Vagina (tissue), 2 donors: ENCODE measurements at regions not wholly inside any gene's neighbourhood (a gene's known extent, or its start where the extent isn't known, plus 50 kb on each side); places are given as distances from the start of the nearest gene placed in this dataset.

Source experiments
- POLR2AphosphoS5 ChIP-seq, 2 donors: sonication (generic); formaldehyde crosslinking; IDR thresholded peaks; one replicate each; pipeline ENCODE4 v1.9.0; 2017; ENCODE audit warnings: antibody characterized with exemption in 2 of 2, mild to moderate bottlenecking in 2 of 2, low read depth in 1 of 2; ENCODE audit not compliant: insufficient read depth in 1 of 2
- TF ChIP-seq, protein P1 (sequence below), 3 experiments: fragments of 450-650 bp in 2 of 3; fragments of 200-600 bp in 1 of 3; sonication (generic) in 1 of 3; IDR thresholded peaks; one replicate each; pipeline ENCODE4 v1.5.1; 2017 to 2019; ENCODE audit warnings: antibody characterized with exemption in 3 of 3, mild to moderate bottlenecking in 2 of 3, moderate library complexity in 2 of 3

GRCh38 chr2:118246726-118247125 lies 158.5 kb downstream of the INSIG2 start:
- no peak for TF ChIP-seq POLR2AphosphoS5 (IDR thresholded peaks at IDR 0.05; ENCODE audit: insufficient read depth in 1 of 2, low read depth in 1 of 2)
- TF ChIP-seq, protein P1, sequence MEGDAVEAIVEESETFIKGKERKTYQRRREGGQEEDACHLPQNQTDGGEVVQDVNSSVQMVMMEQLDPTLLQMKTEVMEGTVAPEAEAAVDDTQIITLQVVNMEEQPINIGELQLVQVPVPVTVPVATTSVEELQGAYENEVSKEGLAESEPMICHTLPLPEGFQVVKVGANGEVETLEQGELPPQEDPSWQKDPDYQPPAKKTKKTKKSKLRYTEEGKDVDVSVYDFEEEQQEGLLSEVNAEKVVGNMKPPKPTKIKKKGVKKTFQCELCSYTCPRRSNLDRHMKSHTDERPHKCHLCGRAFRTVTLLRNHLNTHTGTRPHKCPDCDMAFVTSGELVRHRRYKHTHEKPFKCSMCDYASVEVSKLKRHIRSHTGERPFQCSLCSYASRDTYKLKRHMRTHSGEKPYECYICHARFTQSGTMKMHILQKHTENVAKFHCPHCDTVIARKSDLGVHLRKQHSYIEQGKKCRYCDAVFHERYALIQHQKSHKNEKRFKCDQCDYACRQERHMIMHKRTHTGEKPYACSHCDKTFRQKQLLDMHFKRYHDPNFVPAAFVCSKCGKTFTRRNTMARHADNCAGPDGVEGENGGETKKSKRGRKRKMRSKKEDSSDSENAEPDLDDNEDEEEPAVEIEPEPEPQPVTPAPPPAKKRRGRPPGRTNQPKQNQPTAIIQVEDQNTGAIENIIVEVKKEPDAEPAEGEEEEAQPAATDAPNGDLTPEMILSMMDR (IDR thresholded peaks at IDR 0.05) = no peak
